NOMO-1 treated with DMSO at 0.1 percent for 48 hours (cell line): ENCODE measurements at regions not wholly inside any gene's neighbourhood (a gene's known extent, or its start where the extent isn't known, plus 50 kb on each side); places are given as distances from the start of the nearest gene placed in this dataset.

Experiments
- DNase-seq: peaks from one replicate; lab custom pipeline; 2025; ENCODE audit not compliant: unreplicated experiment; lab: John Stamatoyannopoulos, UW

DNA sequence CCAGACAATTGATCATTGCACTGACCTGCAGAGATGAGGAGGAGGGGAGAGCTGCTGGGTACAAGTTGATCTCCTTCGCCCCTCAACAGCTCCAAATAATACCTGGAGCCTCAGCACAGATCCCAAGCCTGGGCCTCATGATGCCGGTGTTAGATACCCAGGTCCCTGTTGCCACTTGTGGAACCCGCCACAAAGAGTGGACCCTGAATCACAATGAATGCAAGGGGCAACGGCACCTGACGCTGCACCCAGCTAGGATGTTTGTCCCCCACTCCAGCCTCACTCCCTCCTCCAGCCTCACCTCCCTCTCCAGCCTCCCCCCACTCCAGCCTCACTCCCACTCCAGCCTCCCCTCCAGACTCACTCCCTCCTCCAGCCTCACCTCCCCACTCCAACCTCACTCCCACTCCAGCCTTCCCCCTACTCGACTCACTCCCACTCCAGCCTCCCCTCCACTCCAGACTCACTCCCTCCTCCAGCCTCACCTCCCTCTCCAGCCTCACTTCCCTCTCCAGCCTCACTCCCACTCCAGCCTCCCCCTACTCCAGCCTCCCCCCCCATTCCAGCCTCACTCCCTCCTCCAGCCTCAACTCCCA lies 879.0 kb downstream of the BRD1 start:
- DNase-seq: no peak

DNA sequence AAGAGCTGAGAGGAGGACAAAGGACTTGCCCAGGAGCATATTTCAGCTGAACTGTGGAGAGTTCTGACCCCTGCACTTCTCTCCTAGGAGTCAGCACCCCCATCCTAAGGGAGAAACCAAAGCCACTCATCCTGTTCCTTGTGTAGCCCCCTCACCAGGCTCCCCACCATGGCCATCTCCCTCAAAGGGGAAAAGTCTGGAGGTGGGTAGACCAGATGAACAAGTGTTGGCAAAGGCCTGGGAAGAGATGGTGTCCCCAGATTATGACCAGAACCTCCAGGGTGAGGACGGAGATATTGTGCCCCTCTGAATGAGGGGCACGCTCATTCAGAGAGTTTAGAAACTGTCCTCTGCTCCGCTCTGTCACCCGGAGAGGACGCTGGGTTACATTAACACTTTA lies 880.0 kb downstream of the BRD1 start:
- no peak for DNase-seq

DNA sequence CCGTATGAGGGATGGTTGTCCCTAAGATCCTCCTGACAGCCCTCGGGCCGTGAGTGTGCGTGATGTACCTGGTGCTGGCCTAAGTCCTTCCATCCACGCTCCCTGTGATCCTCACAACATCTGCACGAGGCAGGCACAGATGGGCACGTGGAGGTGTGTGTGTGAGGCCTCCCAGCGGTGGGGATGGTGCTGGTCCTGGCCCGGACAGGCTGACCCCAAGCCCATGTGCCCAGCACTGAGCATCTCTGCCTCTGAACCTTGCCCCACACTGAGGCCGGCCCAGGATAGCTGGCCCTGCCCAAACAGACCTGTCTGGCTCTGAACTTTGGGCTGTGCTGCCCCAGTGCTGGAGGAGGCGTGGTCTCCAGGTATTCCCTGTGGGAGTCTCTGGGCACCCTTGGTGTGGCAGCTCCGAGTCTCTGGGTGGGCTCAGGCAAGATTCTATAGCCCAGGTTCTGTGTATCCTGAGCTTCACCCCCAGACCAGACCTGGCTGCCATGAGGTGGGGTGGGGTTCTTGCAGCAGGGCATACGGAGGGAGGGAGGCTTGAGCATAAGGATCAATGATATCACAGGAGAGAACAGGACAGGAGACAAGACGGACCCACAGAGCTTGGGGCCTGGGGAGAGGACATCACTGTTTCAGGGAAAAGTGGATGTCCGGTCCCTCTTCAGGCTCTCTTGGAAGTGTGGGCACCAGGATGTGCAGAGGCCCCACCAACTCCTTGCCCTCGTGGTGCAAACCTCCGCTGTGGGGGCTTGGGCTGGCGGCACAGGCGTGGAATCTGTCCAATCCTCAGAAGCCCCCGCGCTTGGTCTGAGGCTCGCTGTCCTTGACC lies 881.8 kb downstream of the BRD1 start:
- no peak for DNase-seq

DNA sequence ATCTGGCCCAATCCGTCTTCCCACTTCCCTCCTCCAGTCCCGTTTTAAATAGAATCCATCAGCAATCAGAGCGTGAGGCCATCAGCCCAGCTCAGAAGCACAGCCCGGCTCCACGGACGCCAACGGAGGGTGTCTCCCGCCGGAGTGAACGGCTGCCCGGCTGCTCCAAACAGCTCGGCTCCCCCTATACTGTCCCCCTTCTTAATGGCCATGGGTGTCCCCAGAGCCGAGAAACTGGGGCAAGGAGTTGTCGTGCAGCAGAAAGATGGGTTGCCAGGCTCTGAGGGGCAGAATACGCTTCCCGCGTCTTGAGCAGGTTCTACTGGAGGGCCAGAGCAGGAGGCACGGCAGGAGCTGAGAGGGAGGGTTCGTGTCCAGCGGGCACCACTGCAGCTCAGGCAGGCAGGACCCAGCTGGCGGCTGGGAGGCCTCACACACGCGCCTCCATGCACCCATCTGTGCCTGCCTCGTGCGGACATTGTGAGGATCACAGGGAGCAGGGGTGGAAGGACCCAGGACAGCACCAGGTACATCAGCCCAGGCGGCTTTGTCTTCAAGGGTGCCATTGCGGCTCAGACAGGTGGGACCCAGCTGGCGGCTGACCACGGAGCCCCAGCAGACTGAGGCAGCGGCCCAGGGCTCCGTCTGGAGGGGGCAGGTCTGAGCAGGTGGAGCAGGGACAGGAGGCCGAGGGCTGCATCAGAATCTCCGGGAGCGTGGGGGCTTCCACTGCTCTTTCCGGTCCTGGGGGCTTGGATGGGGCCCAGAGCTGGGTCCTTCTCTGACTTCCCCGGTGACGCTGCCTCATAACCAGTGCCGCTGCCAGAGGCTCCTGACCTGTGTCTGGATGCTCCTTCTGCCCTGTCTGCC lies 882.7 kb downstream of the BRD1 start:
- no peak for DNase-seq

DNA sequence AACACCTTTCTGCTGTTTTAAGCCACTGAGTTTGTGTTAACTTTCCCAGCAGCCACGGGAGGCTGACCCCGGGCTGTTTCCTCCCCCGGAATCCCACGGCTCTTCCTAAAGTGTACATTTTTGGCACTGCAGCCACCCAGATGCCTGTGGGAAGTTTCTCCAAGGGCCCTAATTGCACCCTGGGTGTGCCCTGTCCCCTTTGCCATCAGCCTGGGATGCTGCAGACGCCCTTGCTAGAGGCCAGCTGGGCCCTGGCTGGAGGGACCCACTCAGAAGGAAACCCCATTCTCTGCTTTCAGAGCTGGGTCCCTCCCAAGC lies 883.3 kb downstream of the BRD1 start:
- DNase-seq: no peak

DNA sequence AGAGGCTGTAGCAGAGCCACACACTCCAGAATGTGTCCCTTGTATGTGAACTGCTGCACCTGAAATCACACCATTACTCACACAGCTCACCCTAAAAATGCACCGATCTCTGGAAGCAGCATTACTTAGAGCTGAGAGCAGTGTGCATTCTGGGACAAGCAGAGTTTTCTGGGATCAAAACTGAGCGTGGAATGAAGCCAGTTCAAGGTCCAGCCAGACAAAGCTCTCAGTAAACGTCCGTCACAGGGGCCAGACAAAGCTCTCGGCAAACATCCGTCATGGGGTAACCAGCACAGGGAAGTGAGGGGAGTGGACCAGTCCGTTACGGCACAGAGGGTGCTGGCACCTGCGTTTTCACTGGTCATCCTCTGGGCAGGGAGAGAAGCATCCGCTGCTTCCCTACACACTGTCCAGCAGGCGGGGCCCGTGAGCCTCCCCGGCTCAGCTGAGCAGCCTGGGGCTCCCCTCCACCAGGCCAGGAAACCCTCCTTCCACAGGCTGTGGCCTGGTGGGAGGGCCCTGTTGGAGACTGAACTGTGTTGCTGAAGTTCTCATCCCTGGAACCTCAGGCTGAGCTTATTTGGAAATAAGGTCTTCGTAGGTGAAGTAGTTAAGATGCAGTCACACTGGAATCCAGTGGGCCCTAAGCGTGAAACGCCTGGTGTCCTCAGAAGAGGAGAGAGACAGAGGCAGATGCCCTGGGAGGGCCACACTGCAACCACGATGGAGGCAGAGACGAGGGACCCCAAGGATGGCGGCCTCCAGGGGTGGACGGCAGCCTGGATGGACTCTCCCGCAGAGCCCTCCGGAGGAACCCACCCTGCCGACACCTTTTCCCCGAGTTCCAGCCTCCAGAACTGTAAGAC lies 883.9 kb downstream of the BRD1 start:
- peak; percentile 0 for DNase-seq

DNA sequence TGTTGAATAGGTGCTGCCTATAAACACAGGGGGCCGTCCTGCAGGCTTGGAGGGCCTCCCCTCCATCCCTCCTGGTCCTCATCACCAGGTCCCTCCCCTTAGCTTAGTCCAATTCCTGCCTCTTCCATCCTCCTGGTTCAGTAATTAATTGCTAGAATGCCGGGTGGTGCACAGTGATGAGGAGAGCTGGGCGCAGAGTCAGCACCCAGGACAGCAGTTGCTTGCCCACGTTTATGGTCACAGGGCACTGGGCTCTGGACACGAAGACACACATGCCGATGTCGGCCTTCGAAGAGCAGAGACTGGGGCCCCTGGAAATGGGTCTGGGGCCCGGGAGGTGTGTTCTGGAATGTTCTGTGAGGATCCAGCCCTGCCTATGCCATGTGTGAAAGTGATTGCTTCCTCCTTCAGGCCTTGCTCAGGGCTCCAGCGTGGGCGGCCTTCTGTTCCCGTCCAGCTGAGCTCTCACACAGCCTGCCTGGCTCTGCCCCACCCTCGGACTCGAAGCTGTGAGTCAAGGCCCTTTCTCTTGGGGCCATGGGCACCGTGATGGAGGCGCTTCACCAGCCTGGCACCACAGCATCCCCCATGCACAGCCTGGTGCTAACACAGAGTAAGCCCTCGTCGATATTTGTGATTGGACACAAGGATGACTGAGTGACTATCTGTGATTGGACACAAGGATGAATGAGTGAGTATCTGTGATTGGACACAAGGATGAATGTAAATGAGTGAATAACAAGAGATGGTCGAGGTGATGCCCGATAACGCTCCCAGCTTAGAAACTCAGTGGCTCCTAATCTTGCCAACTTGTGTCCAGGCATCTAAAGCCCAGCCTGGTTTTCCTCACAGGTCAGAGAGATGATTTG lies 884.7 kb downstream of the BRD1 start:
- no peak for DNase-seq

DNA sequence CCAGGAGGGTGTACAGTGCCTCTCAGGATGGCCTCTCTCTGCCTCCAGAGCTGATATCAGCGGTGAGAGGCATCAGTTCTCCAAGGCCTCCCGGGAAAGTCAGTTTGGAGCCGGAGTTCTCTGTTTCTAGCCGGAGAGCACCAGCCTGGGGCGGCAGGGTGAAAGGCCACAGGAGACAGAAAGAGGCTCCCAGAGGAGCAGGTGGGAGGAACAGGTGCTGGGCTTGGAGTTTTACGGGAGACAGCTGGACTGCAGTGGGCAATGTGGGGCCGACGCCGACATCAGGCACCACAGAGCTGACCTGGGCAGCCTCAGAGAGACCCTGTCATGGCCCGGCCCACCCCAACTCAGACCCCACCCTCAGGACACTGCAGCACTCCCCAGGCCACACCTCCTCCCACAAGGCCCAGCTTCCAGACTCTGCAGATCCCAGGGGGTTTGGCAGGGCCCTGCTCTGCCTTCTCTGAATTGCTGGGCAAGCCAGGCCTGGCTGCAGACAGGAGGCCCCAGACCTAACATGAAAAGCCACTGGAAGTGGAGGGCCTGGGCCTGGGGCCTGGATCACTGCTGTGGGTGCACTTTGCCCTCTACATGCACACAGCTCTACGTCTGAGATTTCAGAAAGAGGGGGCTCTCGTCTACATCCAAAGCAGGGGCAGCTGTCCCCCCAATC lies 885.6 kb downstream of the BRD1 start:
- no peak for DNase-seq

DNA sequence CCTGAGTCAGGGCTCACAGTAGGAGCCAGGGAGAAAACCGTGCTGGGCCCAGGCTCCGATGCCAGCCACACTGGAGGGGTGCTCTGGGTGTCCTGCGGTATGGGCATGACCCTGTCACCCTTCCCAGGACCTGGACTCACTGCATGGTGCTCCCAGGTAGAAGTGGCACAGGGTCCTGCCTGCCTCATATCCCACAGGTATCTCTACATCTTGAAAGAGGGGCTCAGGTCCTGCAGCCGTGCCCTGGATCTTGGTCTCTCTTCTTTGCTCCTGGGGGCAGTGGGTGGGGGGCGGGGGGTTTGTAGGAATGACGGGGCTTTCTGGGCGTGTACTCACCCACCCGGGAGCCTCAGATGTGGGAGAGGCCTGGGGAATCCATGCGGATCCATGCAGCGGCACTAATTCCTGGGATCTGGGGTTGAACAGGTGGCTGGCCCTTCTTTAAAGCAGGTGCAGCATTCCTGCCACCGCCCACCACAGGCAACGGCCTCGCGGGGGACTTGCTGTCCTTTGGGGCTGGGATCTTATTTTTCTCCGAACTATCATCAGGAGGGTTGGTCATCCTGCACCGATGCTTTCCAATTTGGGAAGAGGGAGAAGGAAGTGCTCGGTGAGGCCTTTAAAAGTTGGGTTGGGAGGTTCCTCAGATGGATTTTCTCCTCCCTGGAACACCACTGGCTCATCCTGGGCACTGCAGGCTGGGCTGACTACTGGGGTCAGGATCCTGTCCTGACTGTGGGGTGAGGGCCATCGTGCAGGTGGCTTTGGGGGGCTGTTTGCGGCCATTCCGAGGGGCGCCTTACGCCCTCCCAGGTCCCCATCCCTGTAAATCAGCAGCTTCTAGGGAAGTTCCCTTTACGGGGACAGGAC lies 886.4 kb downstream of the BRD1 start:
- no peak for DNase-seq

DNA sequence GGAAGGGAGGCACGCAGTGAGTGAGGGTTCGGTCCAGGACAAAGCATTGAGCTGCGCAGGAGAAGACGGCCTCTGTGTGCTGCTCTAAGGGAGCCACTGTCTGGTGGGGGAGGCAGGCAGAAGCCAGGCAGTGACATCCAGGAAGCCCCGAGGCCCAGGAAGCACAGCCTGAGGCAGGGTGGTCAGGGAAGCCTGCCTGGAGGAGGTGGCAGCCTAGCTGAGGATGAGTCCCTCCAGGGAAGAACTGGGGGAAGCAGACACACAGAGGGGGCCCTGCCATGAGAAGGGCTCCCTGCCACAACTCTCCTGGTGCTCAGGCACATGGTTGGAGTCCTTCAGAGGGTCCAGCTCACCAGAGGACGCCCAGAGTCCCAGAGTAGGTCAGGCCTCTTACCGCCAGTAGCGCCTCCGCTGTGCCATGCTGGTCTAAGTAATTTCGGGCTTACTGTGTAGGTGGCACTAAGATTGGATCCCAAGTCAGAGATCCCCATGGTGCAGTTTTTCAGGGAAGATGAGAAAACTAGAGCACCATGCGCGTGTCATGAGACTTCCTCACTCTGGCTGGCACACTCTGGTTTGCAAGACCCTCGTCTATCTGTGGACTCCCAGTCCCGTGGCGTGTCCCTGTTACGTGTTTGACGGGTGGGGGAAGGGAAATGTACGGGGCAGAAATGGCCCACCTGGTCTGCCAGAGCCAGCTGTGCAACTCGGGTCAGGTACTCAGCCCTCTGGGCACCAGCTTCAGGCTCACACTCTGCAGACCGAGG lies 887.2 kb downstream of the BRD1 start:
- no peak for DNase-seq

DNA sequence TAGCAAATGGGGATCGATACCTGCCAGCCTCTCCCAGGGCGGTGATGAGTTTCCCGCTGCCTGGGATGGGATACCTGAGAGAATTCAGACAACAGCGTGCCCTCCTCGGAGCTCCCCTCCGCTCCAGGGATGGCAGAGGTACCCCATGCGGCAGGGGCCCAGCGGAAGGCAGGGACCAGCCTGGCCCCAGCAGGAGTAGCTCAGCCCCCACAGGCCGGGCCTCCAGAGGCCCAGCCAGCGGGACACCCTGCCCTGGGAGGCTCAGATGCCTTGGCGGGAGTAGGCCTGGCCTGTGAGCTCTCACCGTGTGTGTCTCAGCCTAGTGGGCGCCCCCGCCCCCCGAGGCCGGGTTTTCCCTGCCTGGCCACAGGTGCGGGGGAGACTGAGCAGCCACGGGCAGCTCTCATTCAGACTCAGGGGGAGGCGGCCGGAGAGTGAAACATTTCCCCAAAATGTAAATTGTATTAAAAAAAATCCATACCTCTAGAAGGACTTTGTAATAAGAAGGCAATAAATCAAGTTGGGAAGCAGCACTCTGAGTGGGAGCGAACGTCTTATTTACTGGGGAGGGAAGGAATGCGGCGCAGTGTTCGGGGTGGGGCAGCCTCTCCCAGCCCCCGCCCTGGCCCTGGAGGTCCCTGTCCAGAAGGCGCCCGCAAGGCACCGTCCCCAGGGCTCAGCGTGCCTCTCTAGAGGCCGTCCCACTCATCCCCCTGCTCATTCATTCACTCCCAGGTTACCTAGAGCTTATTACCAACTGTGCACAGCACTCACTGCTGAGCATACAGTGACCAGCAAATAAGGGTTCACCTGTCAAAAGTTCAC lies 888.0 kb downstream of the BRD1 start:
- DNase-seq: no peak

DNA sequence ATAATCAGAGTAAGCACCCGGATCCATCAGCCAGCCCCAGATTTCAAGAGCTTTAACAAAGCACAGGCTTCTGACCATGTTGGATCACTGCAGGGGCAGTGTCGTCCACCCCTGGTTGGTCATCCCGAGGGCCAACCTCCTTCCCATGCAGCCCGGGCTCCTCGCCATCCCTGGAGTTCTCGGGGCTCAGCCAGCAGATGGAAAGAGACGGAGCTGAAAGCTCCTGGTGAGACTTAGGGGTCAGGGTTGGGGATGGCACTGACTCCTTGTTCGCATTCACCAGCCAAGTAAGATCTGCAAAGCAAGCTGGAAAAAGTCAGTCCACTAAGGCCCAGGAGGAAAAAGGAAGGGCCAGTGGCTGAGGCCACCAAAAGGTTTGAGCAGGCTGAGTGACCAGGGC lies 888.9 kb downstream of the BRD1 start:
- DNase-seq: no peak

DNA sequence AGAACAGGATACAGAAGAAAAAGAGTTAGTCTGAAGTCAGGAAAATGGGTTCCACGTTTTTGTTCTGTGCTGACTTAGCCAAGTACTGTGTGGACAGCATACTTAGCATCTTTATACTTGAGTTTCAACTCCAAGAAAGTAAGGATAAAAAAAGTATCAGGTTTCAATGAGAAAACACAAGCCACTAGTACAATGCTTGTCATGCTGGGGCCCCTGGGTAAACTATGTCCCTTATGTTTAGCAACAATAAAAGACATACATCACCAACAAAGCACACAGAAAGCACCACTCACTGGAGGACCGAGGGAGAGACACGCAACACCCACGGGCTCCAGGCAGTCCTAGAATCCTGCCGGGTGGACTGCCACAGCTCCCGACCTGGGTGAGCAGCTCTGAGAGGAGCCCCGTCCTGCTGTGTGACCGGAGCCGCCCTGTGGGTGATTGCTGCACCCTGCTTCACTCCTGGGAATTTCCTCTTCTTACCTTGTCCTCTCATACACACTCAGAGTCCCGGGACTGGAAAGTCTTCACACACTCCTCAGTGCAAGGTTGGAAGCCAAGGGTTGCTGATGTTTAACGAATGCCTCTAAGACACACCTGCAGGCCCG lies 890.5 kb downstream of the BRD1 start:
- no peak for DNase-seq

DNA sequence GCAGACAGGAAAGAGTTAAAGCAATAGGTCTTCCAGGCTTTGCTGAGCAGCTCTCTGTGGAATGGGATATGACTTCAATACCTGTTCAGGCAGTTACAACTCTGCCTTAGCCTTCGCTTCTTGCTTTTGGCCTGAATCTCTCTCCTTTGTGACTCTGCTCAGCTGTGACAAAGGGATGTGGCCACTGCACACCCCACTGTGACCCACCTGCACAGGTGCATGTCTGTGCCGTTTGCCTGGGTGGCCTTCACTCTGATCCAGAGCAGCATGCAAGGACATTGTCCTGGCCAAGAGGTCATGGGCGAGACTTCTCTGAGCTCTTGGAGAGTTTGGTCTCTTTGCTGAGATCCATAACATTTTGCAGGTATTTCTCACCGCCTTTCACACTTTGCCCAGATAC lies 891.3 kb downstream of the BRD1 start:
- no peak for DNase-seq

DNA sequence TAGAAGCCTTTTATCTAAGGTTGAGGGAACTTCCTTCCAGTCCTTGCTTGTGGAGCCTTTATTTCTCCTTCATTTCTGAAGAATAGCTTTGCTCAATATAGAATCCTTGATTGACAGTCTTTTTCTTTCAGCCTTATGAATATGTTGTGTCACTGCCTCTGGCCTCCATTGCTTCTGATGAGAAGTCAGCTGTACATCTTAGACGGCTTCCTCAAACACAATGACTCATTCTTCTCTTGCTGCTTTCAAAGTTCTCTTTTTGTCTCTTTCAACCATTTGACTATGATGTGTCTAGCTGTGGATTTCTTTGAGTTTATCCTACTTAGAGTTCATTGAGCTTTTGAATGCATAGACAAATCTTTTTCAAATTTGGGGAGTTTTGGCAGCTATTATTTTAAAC lies 893.2 kb downstream of the BRD1 start:
- peak; percentile 2 for DNase-seq

DNA sequence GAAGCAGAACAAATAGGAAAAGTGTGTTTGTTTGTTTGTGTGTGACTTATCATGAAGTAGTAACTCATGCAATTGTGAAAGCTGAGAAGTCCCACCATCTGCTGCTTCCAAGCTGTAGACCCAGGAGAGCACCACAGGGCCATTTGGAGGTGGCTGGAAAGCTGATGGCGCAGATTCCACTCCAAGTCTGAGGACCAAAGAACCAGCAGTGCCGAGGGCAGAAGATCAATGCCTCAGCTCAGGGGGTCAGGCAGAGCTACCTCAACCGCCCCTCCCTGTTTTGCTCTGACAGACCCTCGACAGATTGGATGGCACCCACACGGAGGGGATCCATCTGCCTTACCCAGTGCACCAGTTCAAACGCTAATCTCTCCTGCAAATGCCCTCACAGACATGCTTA lies 896.2 kb downstream of the BRD1 start:
- no peak for DNase-seq
